Liver (tissue), 3 donors: ENCODE measurements at regions not wholly inside any gene's neighbourhood (a gene's known extent, or its start where the extent isn't known, plus 50 kb on each side); places are given as distances from the start of the nearest gene placed in this dataset.

ENCODE experiments used
- CTCF ChIP-seq: fragments of 150-350 bp; IDR thresholded peaks from 2 replicates; pipeline ENCODE4 v1.5.1; 2017; ENCODE audit warnings: improper control_type of control experiment, low read depth, low read length; ENCODE audit not compliant: missing input control
- EGR1 ChIP-seq, 2 donors: IDR thresholded peaks; 2 replicates each; pipeline ENCODE4 v1.6.1; 2016 to 2018; ENCODE audit warnings: antibody characterized with exemption in 2 of 2, low read depth in 2 of 2
- FOXA1 ChIP-seq: IDR thresholded peaks from 2 replicates; pipeline ENCODE4 v1.6.1; 2016; ENCODE audit warnings: antibody characterized with exemption
- GABPA ChIP-seq, 2 donors: IDR thresholded peaks in 1 of 2; conservative IDR thresholded peaks in 1 of 2; 2 replicates each; pipeline ENCODE4 v1.6.1; 2016; ENCODE audit warnings: antibody characterized with exemption in 2 of 2, mild to moderate bottlenecking in 1 of 2, moderate library complexity in 1 of 2
- HNF4G ChIP-seq: IDR thresholded peaks from 2 replicates; pipeline ENCODE4 v1.6.1; 2016; ENCODE audit warnings: antibody characterized with exemption
- SP1 ChIP-seq: IDR thresholded peaks from 2 replicates; pipeline ENCODE4 v1.6.1; 2018; ENCODE audit warnings: antibody characterized with exemption, mild to moderate bottlenecking
- TAF1 ChIP-seq: conservative IDR thresholded peaks from 2 replicates; pipeline ENCODE4 v1.6.1; 2016; ENCODE audit warnings: antibody characterized with exemption, mild to moderate bottlenecking
- TF ChIP-seq, protein P1 (sequence below): IDR thresholded peaks from 2 replicates; pipeline ENCODE4 v1.6.1; 2016; ENCODE audit warnings: antibody characterized with exemption, mild to moderate bottlenecking
- TF ChIP-seq, protein P2 (sequence below): IDR thresholded peaks from 2 replicates; pipeline ENCODE4 v1.6.1; 2016; ENCODE audit warnings: antibody characterized with exemption
- TF ChIP-seq, protein P3 (sequence below): IDR thresholded peaks from 2 replicates; pipeline ENCODE4 v1.6.1; 2016; ENCODE audit warnings: antibody characterized with exemption
- donor health status: healthy.
- donor health status: healthy.

- TF ChIP-seq CTCF = no peak
- no peak for TF ChIP-seq FOXA1
- no peak for TF ChIP-seq GABPA (IDR thresholded peaks at IDR 0.05 in 1 of 2, conservative IDR thresholded peaks at IDR 0.05 in 1 of 2)
- TF ChIP-seq, protein P1, sequence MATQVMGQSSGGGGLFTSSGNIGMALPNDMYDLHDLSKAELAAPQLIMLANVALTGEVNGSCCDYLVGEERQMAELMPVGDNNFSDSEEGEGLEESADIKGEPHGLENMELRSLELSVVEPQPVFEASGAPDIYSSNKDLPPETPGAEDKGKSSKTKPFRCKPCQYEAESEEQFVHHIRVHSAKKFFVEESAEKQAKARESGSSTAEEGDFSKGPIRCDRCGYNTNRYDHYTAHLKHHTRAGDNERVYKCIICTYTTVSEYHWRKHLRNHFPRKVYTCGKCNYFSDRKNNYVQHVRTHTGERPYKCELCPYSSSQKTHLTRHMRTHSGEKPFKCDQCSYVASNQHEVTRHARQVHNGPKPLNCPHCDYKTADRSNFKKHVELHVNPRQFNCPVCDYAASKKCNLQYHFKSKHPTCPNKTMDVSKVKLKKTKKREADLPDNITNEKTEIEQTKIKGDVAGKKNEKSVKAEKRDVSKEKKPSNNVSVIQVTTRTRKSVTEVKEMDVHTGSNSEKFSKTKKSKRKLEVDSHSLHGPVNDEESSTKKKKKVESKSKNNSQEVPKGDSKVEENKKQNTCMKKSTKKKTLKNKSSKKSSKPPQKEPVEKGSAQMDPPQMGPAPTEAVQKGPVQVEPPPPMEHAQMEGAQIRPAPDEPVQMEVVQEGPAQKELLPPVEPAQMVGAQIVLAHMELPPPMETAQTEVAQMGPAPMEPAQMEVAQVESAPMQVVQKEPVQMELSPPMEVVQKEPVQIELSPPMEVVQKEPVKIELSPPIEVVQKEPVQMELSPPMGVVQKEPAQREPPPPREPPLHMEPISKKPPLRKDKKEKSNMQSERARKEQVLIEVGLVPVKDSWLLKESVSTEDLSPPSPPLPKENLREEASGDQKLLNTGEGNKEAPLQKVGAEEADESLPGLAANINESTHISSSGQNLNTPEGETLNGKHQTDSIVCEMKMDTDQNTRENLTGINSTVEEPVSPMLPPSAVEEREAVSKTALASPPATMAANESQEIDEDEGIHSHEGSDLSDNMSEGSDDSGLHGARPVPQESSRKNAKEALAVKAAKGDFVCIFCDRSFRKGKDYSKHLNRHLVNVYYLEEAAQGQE = no peak
- no peak for TF ChIP-seq HNF4G
- TF ChIP-seq SP1 = no peak
- TF ChIP-seq, protein P2, sequence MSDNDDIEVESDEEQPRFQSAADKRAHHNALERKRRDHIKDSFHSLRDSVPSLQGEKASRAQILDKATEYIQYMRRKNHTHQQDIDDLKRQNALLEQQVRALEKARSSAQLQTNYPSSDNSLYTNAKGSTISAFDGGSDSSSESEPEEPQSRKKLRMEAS = no peak
- TF ChIP-seq, protein P3, sequence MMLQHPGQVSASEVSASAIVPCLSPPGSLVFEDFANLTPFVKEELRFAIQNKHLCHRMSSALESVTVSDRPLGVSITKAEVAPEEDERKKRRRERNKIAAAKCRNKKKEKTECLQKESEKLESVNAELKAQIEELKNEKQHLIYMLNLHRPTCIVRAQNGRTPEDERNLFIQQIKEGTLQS = no peak
- TF ChIP-seq TAF1 = no peak
- TF ChIP-seq EGR1 (IDR thresholded peaks at IDR 0.05; ENCODE audit: low read depth in 2 of 2) = no peak
Measured at GRCh38 chr16:79703066-79703465, 102.5 kb upstream of the MAF start.
